CD1c-positive myeloid dendritic cell (primary cell): ENCODE measurements at regions not wholly inside any gene's neighbourhood (a gene's known extent, or its start where the extent isn't known, plus 50 kb on each side); places are given as distances from the start of the nearest gene placed in this dataset.

Experiments used
- DNase-seq: peaks from one replicate; pipeline ENCODE4 v3.0.0-alpha.2; 2016; ENCODE audit errors: extremely low spot score

DNA sequence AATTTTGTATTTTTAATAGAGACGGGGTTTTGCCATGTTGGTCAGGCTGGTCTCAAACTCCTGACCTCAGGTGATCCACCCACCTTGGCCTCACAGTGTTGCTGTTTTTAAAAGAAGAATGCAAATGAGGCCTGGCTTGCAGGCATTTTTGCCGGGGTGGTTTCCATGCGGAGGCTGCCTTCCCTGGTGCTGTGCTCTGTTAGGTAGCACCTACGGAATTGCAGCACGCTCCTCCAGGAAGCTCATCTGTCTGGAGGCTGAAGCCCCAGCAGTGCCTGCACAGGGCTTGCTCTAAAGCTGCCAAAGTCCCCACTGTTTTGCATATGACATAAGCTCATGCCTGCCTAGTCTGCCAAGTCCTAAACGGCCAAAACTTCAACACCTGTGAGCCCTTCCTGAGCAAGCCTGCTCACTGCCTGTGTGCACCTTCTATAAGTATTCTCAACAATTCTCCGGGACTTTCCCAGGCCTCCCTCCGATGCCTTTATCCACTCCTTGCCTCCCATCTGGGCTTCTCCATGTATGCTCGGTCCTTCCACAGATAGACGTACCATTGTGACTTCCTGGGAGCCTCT lies 551.3 kb upstream of the RAB6C start:
- DNase-seq, result no peak

DNA sequence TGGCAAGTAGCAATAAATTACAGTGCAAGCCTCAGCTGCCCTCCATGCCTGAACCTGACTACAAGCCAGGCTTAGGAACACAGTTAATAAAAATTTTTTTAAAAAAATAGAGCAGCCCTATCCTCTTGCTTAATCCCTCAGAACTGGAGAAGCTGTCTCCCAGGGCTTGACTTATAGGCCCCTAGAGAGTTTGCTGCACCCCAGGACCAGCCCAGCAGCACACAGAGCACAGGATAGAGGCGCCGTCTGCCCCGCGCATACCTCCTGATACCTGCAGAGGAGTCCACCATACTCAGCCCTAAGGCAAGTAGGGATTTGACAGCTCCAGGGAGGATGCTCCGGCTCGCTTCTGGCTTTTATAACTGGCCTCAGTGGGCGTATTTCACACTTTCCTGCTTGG lies 548.6 kb upstream of the RAB6C start:
- no peak for DNase-seq

DNA sequence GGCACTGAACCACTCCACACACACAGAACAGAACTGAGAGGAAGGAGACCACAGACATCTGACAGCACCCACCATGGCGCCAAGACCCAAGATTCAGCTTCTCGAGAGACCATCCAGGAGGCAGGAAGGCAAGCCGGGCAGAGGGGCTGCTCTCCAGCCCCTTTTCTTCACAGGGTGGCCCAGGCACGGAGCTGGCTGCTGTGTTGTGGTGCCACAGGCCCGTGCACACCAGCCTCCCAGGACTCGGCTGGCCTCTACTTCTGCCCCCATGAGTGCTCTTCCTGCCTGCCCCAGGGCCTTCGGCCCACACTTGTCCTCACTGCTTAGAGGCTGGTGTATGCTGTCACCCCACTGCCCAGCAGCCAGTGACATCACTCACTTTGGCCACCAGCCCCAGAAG lies 547.6 kb upstream of the RAB6C start:
- DNase-seq, result no peak

DNA sequence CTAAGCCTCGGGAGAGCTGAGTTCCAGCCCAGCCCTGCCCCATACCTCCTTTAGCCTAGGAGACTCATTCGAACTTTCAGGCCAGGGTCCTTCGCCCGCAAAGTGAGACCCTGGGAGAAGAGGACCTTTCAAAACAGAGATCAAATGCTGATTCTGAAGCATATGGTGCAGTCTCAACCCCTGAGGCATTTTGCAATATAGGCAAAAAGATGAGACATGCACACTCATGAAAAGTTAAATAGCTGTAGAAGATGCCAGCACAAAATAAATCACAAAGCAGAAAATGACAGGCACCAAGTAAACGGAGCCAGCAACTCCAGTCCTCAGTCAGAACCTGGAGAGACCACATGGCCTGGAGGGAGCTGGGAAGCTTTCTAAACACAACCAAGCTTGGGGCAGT lies 542.7 kb upstream of the RAB6C start:
- no peak for DNase-seq

DNA sequence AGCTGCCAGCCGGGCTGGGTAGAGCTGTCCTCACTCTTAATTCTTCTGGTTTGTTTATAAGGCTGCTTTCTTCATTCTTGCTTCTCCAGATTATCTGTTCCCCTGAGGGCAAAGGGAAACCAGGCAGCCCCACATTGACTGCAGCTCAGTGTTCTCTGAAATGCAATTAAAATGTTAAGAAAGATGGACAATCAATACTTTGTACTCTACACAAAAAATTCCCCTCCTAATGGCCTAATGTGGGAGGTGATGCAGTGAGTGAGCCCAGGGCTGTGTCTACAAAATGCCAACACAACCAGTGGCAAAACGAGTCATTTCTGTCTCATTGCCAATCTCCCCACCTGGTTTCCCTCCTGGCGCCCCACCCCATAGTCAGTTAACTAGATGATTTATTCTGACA lies 541.7 kb upstream of the RAB6C start:
- no peak for DNase-seq

DNA sequence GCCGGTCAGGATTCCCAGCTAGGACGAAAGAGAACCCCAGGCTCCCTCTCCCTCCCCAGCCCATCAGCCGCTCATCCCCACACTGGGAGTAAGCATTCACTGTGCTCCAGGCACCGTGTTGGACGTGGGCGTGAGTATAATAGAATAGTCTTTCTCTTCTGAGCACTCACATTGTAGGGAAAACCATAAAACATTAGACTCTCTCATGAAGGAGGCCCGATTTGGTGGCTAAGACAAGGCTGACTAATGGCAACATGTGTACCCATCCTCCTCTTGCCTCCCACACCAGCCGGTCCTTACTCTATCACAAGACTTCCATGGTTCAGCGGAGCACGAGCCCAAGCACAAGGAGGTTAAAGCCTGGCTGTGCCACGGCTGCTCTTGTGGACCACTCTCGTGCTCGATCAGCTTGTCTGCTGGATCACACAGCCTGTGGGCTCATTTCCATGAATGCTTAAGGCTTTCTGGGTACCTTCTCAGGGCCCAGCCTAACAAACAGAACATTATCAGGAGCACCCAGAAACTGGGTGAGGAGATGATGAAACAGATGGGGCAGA lies 540.9 kb upstream of the RAB6C start:
- no peak for DNase-seq

DNA sequence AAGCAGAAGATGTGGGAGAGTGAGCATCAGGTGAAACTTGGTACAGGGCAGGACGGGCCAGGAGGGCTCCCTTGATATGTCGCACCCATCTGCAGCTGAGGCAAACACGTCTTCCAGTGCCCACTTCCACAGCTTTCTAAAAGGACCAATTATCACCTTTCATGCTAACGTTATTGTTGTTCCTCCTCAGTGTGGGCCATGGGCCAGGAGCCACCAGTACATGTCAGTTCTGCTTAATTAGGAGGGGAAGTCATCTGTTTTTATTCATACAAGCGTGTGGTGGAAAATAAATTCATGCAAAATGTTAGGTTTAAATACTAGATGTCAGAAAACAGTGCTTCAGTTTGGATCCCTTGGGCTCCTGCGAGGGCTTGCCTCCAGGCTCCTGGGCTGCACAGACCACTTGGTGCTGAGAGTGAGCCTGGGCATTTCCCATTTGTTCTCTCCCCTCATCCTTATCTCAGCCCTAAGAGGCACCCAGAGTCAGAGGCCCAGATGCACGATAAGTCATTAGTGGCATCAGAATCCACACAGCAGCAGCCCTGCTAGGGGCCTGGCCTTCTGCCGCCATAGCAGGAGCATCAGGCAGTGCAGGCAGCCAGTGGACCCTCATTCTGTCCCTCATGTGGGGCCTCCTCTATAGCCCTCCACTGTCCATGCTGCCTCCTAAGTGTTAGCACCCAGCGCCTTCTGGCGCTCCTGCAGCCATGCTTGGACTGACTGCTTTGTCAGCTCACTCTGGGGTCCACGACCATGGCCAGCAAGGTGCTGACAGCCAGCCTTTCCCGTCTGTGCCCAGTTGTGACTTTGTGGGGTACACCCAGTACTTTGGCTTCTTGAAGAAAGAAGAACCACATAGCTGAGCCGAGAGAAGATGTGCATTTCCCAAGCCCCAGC lies 539.8 kb upstream of the RAB6C start:
- no peak for DNase-seq

DNA sequence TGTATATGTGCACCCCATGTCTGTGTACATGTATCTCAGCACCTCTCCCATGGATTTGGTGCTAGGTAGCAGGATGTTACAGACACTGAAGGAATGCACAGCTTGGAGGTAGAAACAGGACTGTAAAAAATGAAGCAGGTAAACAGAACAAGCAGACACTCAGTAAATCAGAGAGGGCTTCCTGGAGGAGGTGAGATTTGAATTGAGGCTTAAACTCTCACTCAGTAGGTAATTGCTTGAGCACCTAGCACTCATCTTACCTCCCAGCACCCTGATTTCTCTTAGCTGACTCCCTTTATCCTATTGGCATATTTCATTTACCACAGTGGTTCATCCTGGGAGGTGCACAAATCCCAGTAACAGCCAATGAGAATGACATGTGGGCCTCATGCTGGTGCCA lies 537.9 kb upstream of the RAB6C start:
- no peak for DNase-seq

DNA sequence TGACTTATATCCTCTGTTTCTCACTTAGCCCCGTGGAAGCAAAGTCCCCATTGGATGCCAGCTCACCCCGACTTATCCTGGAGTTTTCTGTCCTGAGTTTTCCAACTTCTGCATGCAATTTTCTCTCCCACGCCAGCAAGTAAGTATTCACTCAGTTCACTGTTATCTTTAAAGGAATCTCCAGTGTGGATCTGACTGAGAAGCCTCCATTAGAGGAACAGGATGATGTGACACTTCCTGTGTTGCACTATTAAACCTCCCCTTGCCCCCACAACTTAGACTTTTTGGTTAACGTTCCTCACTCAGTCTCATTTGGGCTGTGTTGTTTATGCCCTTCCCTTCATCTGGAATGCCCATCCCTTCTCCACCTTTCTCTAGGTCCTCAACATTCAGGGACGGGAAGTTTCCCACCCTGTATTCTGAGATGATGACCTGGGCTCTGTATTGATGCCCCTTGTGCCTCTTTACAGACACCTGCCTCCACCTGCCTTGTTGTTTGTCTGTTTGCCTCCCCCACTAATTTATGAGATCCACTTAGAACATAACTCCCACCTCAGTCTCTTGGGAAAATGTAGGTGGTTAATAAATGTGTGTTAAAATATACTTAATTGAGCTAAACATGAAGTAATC lies 536.1 kb upstream of the RAB6C start:
- no peak for DNase-seq

DNA sequence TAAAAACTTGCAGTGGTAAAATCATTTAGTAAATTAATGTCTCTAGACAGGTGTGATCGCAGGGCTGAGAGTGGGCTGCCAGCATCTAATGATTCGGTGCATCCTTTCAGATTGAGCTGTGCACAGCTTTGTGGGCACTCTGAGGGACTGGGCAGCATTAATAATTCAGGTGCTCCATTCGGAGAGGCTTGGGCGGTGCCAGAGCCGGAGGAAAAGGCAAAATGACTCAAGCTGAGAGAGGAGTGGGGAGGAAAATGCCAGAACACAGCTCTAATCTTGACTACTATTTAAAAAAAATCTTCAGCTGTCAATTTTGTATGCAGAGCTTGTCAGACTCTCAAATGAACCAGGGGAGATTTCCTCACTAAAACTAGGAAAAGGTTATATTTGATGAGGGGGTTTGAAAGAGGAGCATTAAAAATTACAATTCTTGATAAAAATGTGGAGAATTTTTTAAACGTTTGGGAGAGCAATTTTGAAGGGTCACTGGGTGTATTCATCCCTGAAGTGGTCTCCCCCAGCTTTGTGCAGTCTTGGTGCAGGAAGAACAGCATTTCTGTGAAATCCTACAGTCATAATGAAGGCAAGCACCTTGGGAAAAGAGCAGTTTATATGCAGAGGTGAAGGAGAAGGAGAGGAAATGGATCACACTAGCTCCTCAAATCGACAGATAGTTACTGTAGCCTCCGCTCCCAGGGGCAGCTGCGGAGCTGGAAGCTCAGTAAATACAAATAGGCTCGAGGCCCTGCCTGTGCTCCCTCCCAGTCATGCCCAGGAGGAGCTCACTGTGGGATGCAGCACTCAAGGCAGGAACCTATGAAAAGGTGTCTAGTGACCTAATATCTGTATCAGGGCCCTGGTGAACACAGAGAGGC lies 535.4 kb upstream of the RAB6C start:
- no peak for DNase-seq

DNA sequence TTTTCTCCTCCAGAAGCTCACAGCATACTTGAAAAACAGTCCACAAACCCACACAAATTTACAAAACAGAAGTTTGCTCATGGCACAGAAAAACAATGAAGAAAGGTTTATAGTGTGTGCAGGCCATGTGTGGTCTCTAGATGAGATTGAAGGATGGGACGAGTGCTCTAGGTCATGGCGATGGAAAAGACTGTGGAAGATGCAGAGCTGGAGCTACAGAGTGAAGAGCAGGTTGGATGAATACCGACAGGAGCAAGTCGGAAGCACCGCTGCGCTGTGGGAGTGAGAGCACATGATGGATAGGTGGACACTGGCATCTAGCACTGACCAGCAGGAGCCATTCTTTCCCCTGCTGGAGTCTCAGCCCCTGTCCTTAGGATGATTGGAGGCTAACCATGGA lies 534.7 kb upstream of the RAB6C start:
- no peak for DNase-seq

DNA sequence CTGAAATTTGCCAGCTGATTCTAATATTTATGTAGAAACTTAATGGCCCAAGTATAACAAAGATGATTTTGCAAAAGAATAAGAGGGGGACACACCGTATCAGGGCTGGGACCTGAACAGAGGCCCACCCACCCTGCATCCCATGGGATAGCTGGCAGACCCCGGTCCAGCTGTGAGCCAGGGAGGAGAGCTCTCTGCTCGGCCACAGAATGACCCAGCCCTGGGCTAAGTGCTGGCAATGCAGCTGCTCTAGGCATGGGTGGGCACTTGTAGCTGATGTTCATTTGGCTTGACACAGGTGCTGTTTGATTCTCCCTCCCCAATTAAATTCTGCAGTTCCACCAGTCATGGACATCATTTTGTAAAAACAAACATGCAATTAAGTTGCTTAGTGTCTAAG lies 522.8 kb upstream of the RAB6C start:
- no peak for DNase-seq

DNA sequence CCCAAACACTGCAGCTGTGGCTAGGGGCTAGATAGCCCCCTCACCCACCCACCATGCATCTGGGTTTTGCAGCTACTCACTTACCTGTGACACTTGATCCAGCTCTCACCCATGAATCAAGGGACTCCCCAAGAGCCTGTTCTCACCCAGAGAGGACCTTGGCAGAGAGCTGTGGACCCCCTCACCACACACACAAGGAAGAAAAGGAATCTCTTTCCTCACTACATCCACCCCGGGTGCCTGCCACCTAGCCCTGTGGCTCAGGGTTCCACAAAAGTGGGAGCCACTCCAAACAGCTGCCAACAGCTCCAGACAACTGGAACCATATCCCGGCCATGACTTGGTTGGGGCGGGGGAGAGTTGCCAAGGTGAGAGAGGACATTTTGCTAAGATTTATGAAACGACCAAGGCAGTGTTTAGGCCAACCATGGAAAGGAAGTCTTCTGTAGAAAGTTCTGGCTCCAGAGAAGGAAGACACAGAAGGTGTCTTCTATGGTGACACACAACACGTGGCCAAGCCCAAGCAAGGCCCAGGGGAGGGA lies 522.1 kb upstream of the RAB6C start:
- DNase-seq, result no peak

DNA sequence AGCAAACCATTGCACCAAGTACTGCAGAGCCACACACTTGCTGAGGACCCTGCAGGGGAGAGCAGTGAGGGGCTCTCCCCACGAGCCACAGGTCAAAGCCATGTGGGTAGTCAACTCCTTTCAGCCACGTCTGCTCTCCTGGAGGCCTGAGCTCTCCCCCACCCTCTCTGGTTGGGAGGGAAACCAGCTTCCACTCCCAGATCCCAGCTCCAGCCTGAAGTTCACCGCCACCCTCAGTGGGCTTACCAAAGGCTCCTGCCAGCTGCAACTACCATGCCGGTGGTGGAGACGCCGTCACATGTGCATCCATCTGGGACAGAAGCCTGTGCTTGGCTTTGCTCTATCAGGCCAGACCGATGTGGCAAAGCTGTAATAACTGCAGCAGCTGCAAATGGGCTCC lies 521.5 kb upstream of the RAB6C start:
- DNase-seq, result no peak

DNA sequence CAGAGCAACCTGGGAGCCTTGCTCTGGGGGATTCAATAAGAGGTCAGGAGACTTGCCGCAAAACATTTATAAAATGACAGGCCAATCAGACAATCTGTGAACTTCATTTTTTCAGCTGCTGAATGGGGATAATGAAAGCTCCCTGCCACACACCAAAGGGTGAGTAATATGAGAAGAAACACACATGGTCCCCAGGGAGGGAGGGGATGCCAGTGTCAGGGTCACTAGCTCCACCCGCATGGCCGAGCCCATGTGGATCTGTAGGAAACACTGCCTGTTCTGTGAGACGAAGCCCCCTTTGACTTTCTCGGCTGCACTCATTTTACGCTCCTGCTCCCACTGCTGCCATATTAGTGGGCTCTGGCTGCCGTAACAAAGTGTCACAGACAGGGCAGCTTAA lies 521.0 kb upstream of the RAB6C start:
- DNase-seq, result no peak

DNA sequence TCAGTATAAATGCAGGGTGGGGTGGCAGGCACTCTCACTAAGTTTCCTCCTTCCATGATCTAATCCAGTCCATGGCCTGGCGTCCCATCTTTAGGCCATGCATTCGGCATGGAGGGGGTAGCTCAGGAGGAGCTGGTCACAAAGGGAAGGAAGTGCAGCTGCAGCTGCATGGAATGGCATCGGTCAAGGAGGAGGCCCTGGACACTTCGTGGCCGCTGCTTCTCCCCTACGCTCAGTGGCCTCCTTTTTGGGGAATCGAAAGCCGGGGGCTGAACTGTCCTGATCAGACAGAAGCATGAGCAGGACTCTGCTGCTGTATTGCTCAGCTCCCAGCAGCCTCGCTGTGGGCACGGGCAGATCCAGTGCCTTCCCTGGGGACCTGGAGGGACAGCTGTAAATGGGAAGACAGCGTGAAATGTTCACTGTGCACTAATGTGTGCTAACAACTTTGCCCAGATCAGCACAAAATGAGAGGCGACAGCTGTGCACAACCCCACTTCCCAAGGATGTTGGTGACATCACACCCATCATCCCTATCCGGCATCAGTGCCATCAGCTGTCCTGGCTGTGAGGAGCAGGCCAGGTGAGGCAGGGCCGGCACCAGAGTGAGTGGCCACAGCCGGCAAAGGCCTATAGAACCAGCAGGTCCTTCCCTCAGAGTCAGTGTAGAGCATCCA lies 520.1 kb upstream of the RAB6C start:
- DNase-seq, result no peak

DNA sequence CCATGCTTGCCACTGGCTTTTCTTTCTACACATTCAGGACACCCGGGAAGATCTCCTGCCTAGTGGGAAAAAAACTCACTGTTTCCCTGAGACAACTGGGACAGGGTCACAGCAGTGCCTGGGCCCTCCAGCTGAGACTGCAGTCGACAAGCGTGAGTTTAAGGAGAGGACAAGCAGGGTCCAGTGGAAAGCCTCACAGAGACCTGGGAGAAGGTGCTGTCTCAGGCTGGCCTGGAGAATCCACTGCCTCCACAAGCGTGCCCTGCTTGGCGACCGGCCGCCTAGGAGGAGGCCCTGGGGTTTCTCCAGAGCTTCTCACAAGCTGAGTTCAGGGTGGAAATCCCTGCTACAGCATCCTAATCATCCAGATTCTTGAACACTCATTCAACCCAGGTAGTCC lies 519.6 kb upstream of the RAB6C start:
- no peak for DNase-seq

DNA sequence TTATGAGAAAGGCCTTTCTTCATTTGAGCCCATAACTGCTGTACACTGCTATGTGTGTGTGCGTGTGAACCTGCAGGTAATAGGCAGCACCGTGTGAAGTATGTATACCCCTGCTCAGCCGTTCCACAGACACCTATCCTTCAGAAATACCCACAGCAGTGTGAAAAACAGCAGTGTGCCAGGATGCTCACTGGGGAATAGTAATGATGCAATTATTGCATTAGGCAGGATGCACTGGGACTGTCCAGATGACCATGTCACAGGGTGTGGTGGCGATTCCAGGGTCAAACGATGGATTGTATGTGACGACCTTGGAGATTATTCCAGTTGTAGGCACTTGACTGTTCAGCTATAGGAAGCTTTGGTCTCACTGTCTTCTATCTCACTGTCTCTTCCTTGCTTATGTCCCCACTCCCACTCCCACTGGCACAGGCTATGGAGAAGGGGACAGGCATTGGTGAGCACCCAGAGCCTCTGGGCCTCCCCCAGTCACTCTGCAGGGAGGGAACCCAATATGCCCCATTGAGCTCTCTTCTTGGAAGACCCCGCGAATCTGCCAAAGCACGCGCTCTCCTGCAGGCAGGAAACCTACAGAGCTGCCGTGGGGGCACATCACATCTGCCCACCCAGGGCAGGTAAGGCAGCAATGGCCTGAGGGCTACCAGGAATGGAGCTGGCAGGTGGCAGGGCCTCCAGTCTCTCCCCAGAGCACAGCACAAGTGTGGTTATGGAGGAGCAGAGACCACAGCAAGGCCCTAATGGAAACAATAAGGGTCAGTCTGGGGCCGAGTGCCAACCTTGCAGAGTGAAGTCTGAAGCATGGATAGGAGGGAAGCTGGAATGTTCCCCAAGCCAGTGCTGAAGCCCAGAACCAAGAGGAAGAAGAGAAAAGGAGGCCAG lies 518.9 kb upstream of the RAB6C start:
- no peak for DNase-seq

DNA sequence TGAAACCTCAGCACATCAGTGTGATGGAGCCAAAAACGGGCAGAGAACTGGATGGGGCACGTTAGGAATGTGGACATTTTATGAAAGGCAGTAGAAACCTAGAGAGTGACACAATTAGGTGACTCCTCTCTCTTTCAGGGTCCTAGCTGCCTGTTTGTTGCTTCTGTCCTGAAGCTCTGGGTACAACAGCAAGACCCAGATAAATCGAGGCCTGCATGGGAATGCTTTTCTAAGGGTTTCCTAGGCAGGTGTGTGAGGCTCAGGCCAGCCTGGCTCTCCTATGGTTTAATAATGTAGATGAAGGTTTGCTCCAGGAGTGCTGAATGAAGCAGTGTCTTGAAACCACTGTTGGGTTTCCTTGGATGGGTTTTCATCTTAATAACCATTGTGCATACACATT lies 517.1 kb upstream of the RAB6C start:
- DNase-seq, result no peak

DNA sequence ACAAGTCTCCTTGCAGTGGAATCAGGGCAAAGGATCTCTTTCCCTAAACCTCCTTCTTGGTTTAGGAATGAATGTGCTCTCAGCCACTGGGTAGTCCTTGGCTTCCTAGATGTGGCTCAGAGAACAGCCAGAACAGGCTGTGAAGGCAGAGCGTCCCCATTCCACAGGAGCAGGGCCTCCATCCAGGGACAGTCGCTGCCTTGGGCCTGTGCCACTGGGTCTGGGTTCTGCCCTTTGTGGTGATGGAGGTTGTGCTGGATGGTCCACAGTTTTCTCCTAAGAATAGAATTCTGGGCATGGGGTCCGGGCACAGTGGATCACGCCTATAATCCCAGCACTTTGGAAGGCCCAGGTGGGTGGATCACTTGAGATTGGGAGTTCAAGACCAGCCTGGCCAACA lies 516.5 kb upstream of the RAB6C start:
- DNase-seq, result no peak
